Endodermal cell (in vitro differentiated cells): ENCODE measurements at regions not wholly inside any gene's neighbourhood (a gene's known extent, or its start where the extent isn't known, plus 50 kb on each side); places are given as distances from the start of the nearest gene placed in this dataset.
A peak's percentile ranks its signal among the peaks of the same experiment; 100 is the strongest.

ENCODE experiments used
- DNase-seq: peaks from one replicate; pipeline ENCODE4 v3.0.0-alpha.2; 2017
- H3K27ac ChIP-seq: 2 replicates; pipeline ENCODE4 v1.5.1; 2013; ENCODE audit warnings: mild to moderate bottlenecking, low read depth, low read length, moderate library complexity
- H3K27me3 ChIP-seq: 2 replicates; pipeline ENCODE4 v1.6.1; 2013; ENCODE audit warnings: mild to moderate bottlenecking, low read length, moderate library complexity; ENCODE audit not compliant: insufficient read depth, control insufficient read depth, poor library complexity, severe bottlenecking
- H3K36me3 ChIP-seq: 2 replicates; pipeline ENCODE4 v1.7.0; 2013; ENCODE audit warnings: mild to moderate bottlenecking, low read length, moderate library complexity; ENCODE audit not compliant: control insufficient read depth, insufficient read depth
- H3K4me1 ChIP-seq: one replicate; pipeline ENCODE4 v1.7.0; 2013; ENCODE audit warnings: low read length; ENCODE audit not compliant: control insufficient read depth, insufficient read depth
- H3K4me3 ChIP-seq: 2 replicates; pipeline ENCODE4 v1.5.1; 2013; ENCODE audit warnings: mild to moderate bottlenecking, low read length, moderate library complexity
- H3K9ac ChIP-seq: 2 replicates; pipeline ENCODE4 v1.6.1; 2013; ENCODE audit warnings: mild to moderate bottlenecking, low read length, moderate library complexity; ENCODE audit not compliant: poor library complexity, severe bottlenecking; ENCODE audit errors: extremely low read depth
- H3K9me3 ChIP-seq: 2 replicates; pipeline ENCODE4 v1.6.1; 2013; ENCODE audit warnings: mild to moderate bottlenecking, low read length, moderate library complexity; ENCODE audit not compliant: control insufficient read depth
- H3K27ac Mint-ChIP-seq: 2 replicates; pipeline ENCODE4 v1.8.0; 2020; ENCODE audit warnings: mixed read lengths
- H3K27me3 Mint-ChIP-seq: 2 replicates; pipeline ENCODE4 v1.8.0; 2021; ENCODE audit warnings: mild to moderate bottlenecking, mixed read lengths; ENCODE audit not compliant: insufficient read depth
- H3K36me3 Mint-ChIP-seq: 2 replicates; pipeline ENCODE4 v1.8.0; 2020; ENCODE audit warnings: low read depth, mixed read lengths
- H3K4me1 Mint-ChIP-seq: 2 replicates; pipeline ENCODE4 v1.8.0; 2020; ENCODE audit warnings: mixed read lengths
- H3K4me3 Mint-ChIP-seq: 2 replicates; pipeline ENCODE4 v1.8.0; 2020; ENCODE audit warnings: mild to moderate bottlenecking, moderate library complexity, mixed read lengths
- H3K9me3 Mint-ChIP-seq: 2 replicates; pipeline ENCODE4 v1.8.0; 2020; ENCODE audit warnings: mild to moderate bottlenecking, mixed read lengths
- CTCF ChIP-seq: fragments of 200-600 bp; sonication (generic); conservative IDR thresholded peaks from 2 replicates; pipeline ENCODE4 v1.5.0; 2021; ENCODE audit warnings: antibody characterized with exemption, mild to moderate bottlenecking
- WGBS, 2 experiments: methylation state at CpG; one replicate each; pipeline versions ENCODE4 v1.1.5 to v1.1.7; 2013; ENCODE audit warnings: missing lambda C conversion rate in 2 of 2, mixed read lengths in 1 of 2; ENCODE audit not compliant: insufficient coverage in 1 of 2, insufficient read length in 1 of 2; 5-methylcytosine and 5-hydroxymethylcytosine counted together

GRCh38 chr6:167711768-167712730 is 114.7 kb upstream of the AFDN start:
- Histone ChIP-seq H3K4me1 (no peaks in the 10 kb centered on the region), H3K36me3 (no peaks in the 10 kb centered on the region), H3K9me3 (no peaks in the 10 kb centered on the region), H3K4me3 (no peak overlapping the region), H3K27ac (no peak overlapping the region), H3K27me3 (peaks cover 24% of the 10 kb centered on the region), H3K9ac (no peak overlapping the region)
- DNase-seq, result peak; percentile 35
- H3K4me1 Mint-ChIP-seq, result peaks cover 14% of the 10 kb centered on the region
- H3K4me3 Mint-ChIP-seq, result no peak overlapping the region
- H3K27ac Mint-ChIP-seq, result no peak overlapping the region
- TF ChIP-seq CTCF, result no peak
- no peaks in the 10 kb centered on the region for H3K36me3 Mint-ChIP-seq
- WGBS, 2 experiments, result 91 to 95% methylated on average over 9 to 19 of the region's 19 CpGs
- peaks cover 8% of the 10 kb centered on the region for H3K27me3 Mint-ChIP-seq
- H3K9me3 Mint-ChIP-seq, result no peaks in the 10 kb centered on the region

GRCh38 chr6:167712731-167713475 is 113.8 kb upstream of the AFDN start:
- no peak overlapping the region for H3K27ac Mint-ChIP-seq
- Histone ChIP-seq H3K9ac (no peak overlapping the region), H3K9me3 (no peaks in the 10 kb centered on the region), H3K4me3 (no peak overlapping the region), H3K27ac (no peak overlapping the region), H3K4me1 (no peaks in the 10 kb centered on the region), H3K36me3 (no peaks in the 10 kb centered on the region), H3K27me3 (peaks cover 24% of the 10 kb centered on the region)
- H3K36me3 Mint-ChIP-seq, result no peaks in the 10 kb centered on the region
- peaks cover 8% of the 10 kb centered on the region for H3K27me3 Mint-ChIP-seq
- no peak for TF ChIP-seq CTCF
- peak; percentile 53 for DNase-seq
- 89 to 91% methylated on average over 11 to 18 of the region's 18 CpGs for WGBS, 2 experiments
- peaks cover 14% of the 10 kb centered on the region for H3K4me1 Mint-ChIP-seq
- H3K9me3 Mint-ChIP-seq, result no peaks in the 10 kb centered on the region
- no peak overlapping the region for H3K4me3 Mint-ChIP-seq

GRCh38 chr6:167714152-167714551 is 112.6 kb upstream of the AFDN start:
- peaks cover 3% of the 10 kb centered on the region for H3K9me3 Mint-ChIP-seq
- 60 to 80% methylated on average over 7 to 8 of the region's 8 CpGs for WGBS, 2 experiments
- TF ChIP-seq CTCF, result no peak
- H3K36me3 Mint-ChIP-seq, result no peaks in the 10 kb centered on the region
- Histone ChIP-seq H3K27ac (no peak overlapping the region), H3K9ac (no peak overlapping the region), H3K36me3 (no peaks in the 10 kb centered on the region), H3K27me3 (peaks cover 24% of the 10 kb centered on the region), H3K4me1 (no peaks in the 10 kb centered on the region), H3K9me3 (no peaks in the 10 kb centered on the region), H3K4me3 (no peak overlapping the region)
- peaks cover 8% of the 10 kb centered on the region for H3K27me3 Mint-ChIP-seq
- H3K4me3 Mint-ChIP-seq, result no peak overlapping the region
- H3K4me1 Mint-ChIP-seq, result peaks cover 16% of the 10 kb centered on the region
- no peak overlapping the region for H3K27ac Mint-ChIP-seq
- DNase-seq, result peak; percentile 44
